22Rv1 (cell line): ENCODE measurements at regions not wholly inside any gene's neighbourhood (a gene's known extent, or its start where the extent isn't known, plus 50 kb on each side); places are given as distances from the start of the nearest gene placed in this dataset.

ENCODE experiments used
- CTCF ChIP-seq: fragments of 450-650 bp; IDR thresholded peaks from 2 replicates; pipeline ENCODE4 v1.5.1; 2017; ENCODE audit warnings: mild to moderate bottlenecking
- ZFX ChIP-seq: fragments of 450-650 bp; IDR thresholded peaks from 2 replicates; pipeline ENCODE4 v1.6.1; 2017; ENCODE audit warnings: antibody characterized with exemption, borderline replicate concordance

- no peak for TF ChIP-seq CTCF
- TF ChIP-seq ZFX = no peak
Measured at GRCh38 chr10:9759596-9759995, 1258.1 kb upstream of the CELF2 start.
